Muscle of arm (tissue), 1 donor: ENCODE measurements at regions not wholly inside any gene's neighbourhood (a gene's known extent, or its start where the extent isn't known, plus 50 kb on each side); places are given as distances from the start of the nearest gene placed in this dataset.

Source experiments
- DNase-seq: peaks from one replicate; pipeline ENCODE4 v3.0.0-alpha.2; 2013

DNA sequence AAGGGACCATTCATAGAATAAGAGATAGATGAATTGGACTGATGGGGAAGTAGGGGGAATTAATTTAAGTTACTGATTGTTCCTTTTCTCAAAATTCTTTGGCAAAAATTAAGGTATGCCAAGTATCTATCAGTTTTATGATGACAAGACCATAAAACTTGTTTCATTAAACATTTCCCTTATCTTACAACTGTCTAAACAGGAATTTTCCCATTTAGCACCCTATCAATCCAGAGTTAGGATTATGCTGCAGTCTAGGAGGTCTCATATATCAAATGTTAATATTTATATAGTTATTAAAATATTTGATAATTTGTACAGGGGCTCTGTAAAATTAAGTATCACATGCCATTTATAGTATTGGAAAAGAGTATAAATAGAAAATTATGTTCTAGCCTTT, 51.5 kb upstream of the ARID1B start:
- no peak for DNase-seq

GRCh38 chr6:156720691-156721685, 56.2 kb upstream of the ARID1B start:
- DNase-seq = peak; percentile 40

- peak; percentile 45 for DNase-seq
Observed at GRCh38 chr6:156719720-156720563, 57.2 kb upstream of the ARID1B start.

GRCh38 chr6:156719395-156719719, 57.8 kb upstream of the ARID1B start:
- no peak for DNase-seq

GRCh38 chr6:156718647-156719394, 58.4 kb upstream of the ARID1B start:
- DNase-seq = no peak

DNA sequence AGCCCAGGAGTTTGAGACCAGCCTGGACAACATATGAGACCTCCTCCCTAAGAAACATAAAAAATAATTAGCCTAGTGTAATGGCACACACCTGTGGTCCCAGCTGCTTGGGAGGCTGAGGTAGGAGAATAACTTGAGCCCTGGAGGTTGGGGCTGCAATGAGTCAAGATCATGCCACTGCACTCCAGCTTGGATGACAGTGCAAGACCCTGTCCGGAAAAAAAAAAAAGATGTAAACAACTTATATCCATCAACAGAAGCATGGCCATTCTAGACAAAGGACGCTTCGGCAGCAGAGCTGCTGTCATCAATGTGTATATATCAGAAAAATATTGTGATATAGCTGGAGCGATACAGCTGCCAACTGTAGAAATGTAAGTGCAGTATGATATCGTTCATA, 59.6 kb upstream of the ARID1B start:
- DNase-seq = no peak

DNA sequence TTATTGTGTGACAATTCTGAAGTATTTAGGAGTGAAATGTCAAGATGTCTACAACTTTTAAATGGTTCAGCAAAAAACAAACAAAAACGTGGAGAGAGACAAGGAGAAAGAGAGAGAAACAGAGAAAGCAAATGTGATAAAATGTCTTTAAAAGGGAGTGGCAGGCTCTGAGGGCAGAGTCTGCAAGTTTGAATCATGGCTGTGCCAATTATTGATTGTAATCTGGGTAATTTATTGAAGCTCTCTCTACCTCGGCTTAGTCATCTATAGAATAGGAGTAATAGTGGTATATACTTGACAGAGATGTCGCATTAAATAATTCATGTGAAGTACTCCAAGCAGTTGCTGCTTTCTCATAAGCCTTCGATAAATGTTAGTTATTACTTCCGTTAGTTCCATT, 61.3 kb upstream of the ARID1B start:
- no peak for DNase-seq

- DNase-seq = no peak
Observed at GRCh38 chr6:156713548-156713947, 63.6 kb upstream of the ARID1B start.

GRCh38 chr6:156710479-156710878, 66.7 kb upstream of the ARID1B start:
- DNase-seq = no peak

GRCh38 chr6:156707818-156708217, 69.4 kb upstream of the ARID1B start:
- no peak for DNase-seq

DNA sequence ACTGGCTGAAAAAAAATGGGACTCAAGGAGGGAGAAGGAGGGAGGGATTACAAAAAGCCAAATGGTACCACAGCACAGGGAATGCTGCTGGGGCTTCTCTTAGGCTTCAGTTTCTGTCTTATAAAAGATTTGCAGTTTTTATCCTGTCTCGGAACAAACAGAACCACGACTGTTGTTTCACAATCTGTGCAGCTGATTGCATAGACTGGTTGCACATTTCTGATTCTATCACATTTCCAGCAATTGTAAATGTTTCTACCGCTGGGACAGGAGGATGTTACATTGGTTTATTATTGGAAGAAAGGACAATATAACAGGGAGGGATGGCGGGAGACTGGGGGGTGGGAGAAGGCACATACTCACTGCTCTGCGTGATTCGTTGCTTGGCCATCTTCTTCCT, 73.5 kb upstream of the ARID1B start:
- DNase-seq = no peak

DNA sequence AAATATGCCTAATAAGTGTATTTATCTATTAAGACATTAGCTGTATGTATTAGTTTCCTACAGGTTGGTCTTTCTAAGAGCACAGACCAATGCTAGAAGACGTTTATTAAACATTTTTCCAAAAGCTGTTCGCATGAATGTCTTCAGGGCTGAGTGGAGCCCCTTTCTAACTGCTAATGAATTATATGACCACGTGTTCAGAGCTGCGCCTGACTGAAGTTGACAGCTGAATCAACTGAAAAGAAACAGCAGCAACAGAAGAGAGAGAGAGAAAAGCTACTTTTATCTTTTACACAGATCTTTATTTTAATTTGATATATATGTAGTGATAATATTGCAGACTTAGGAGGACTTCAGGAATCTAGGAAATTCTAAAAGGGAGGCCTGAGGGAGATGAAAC, 75.2 kb upstream of the ARID1B start:
- no peak for DNase-seq

DNA sequence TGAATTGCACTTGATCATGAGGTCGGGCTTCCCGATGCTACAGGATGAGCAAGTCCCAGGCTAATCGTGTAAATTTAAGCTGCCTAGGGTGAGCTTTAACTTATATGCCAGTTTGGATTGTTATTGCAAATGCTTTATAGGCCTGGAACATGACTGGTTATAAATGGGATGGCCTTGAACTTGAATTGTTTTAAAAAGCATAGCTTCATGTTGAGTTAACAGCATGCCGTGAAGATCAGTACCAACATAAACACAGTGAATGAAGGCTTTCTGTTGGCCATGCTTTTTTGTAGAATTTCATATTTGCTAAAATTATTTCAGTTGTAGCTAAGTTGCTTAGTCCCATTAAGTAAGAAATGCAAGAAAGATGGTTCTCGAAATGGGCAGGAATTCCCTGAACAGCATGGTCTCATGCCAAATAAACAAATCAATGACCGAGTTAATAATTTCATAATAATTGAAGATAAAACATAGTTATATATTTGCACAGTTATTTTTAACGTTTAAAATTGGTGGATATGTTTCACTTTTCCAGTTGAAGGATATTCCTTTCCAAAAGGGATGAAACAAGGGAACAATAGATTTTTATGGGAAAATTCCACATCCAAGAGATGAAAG, 76.6 kb upstream of the ARID1B start:
- no peak for DNase-seq

DNA sequence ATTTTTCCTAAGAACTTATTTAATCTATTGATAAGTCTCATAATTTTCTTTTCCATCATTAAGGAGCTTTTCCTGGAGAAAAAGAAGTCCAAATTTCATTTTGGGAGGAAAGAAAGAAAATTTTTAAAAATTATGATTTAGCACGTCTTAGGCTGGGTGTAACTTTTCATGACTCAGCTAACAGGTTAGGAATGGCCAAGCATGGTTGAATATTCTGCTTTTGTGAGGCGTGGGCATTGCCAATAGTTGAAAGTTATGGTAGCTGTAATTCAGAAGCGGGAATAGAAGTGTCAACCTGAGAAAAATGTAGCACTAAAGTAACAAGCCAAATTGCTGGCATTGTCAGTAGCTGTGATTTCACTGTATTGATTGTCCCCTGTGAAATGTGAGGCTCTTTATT, 77.2 kb upstream of the ARID1B start:
- DNase-seq = no peak

DNA sequence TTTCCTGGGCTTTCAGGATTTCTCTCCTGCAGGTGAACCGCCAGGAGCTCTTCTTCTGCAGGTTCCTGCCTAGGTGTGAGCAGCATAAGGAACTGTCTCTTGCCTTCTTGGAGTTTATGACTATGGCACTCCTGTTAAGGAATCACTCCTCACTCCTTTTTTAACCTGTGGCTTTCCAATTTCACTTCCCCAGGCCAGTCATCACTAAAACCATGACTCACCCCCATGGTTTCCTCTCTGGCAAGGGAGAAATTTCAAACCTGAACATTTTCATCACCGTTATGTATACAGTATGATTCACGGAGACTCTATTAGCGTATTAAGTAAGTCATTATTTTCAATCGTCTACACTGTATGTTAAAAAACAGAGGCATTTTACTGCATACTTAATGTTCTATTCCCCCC, 78.2 kb upstream of the ARID1B start:
- no peak for DNase-seq

DNA sequence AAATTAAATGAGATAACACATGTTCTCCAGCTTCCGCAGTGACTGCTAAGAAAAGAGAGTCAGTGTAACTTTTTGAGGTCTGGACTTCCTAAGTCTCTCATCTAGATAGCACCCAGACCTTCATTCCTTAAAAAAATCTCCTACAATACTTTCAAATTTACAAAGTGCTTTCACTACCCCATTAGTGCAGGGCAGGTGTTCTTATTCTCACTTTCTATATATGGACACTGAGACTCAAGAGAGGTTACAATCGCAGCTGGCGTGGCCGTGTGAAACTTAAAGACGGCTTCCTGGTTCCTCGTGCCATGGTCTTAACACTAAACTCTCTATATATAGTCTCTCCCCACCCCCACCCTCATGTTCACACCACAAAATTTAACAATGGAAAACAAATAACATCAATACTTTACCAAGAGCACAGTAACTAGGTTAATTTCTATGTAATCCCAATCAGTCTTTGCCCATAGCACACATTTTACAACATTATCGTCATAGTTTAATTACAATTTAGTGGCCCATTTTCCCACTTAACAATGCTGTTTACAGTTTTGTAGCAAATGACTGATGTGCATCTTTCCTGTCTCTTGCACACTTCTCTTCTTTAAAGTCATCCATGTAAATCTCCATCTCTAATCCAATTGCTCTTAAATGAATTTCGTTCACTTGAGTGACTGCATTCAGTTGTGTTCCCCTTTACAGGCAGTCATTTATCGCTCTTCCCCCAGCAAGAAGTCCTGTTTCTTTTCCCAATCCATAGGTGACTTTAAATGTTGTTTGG, 78.8 kb upstream of the ARID1B start:
- DNase-seq = no peak

DNA sequence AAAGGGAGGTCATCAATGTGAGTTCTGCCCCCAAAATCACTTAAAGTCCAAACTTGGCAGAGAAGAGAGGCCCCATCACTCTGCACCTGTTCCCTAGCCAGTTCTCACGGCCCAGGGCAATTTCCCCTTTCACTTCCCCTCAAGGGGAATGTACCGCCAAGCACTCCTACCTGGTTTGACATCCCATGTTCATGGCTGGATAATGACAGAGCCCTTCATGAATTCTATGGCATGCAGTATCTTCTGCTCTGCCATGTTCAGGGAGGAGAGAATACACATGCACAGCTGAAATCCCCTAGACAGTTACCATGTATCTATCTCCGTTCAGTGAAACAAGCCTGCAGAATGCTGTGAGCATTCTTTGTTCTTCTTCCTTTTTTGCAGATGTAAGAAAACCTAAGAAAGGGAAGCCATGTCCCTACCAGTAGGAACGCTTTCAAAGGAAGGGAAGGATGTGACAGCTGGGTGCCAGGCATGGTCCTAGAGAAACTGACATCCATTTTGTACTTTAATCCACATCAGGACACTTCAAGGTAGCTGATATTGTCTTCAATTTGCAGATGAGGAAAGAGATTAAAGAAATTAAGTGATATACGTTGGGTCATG, 79.8 kb upstream of the ARID1B start:
- no peak for DNase-seq

- no peak for DNase-seq
Observed at GRCh38 chr6:156695742-156696141, 81.4 kb upstream of the ARID1B start.

- DNase-seq = no peak
Observed at GRCh38 chr6:156694679-156695078, 82.5 kb upstream of the ARID1B start.

GRCh38 chr6:156691018-156691417, 86.2 kb upstream of the ARID1B start:
- DNase-seq = no peak

DNA sequence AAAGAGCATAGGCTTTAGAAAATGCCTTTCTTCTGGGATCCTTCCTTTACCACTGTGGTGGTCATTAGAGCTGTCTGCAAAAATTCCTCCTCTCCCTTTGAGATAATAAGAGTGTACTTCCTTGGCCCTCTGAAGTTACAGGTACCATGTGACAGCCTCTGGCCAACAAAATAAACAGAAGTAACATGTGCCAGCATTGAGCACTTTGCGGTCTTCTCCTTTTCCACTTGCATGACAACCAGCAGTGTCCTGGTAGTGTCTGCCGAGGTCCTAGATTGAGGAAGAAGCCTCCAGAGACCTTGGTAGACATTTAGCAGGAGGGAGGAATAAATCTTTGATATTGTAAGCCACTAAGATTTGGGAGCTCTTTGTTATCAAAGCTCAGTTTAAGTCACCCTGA, 87.5 kb upstream of the ARID1B start:
- DNase-seq = no peak
